Gastroesophageal sphincter (tissue), 3 donors: ENCODE measurements at regions not wholly inside any gene's neighbourhood (a gene's known extent, or its start where the extent isn't known, plus 50 kb on each side); places are given as distances from the start of the nearest gene placed in this dataset.

Experiments
- POLR2A ChIP-seq, 2 donors: fragments of 450-650 bp; IDR thresholded peaks; one replicate each; pipeline ENCODE4 v1.6.1; 2017; ENCODE audit warnings: antibody characterized with exemption in 2 of 2, mild to moderate bottlenecking in 2 of 2, moderate library complexity in 1 of 2
- POLR2AphosphoS5 ChIP-seq: sonication (generic); formaldehyde crosslinking; IDR thresholded peaks from one replicate; pipeline ENCODE4 v1.6.1; 2017; ENCODE audit warnings: antibody characterized with exemption
- TF ChIP-seq, protein P1 (sequence below), 4 experiments: fragments of 200-600 bp in 2 of 4; fragments of 450-650 bp in 2 of 4; sonication (generic) in 1 of 4; IDR thresholded peaks; one replicate each; pipeline ENCODE4 v1.5.1; 2017 to 2019; ENCODE audit warnings: antibody characterized with exemption in 4 of 4, mild to moderate bottlenecking in 2 of 4, moderate library complexity in 2 of 4

GRCh38 chr16:87127766-87128147 is 189.4 kb downstream of the C16orf95 start:
- TF ChIP-seq POLR2A (IDR thresholded peaks at IDR 0.05) (no peak), POLR2AphosphoS5 (no peak)
- TF ChIP-seq, protein P1, sequence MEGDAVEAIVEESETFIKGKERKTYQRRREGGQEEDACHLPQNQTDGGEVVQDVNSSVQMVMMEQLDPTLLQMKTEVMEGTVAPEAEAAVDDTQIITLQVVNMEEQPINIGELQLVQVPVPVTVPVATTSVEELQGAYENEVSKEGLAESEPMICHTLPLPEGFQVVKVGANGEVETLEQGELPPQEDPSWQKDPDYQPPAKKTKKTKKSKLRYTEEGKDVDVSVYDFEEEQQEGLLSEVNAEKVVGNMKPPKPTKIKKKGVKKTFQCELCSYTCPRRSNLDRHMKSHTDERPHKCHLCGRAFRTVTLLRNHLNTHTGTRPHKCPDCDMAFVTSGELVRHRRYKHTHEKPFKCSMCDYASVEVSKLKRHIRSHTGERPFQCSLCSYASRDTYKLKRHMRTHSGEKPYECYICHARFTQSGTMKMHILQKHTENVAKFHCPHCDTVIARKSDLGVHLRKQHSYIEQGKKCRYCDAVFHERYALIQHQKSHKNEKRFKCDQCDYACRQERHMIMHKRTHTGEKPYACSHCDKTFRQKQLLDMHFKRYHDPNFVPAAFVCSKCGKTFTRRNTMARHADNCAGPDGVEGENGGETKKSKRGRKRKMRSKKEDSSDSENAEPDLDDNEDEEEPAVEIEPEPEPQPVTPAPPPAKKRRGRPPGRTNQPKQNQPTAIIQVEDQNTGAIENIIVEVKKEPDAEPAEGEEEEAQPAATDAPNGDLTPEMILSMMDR (IDR thresholded peaks at IDR 0.05): no peak
